Mesenchymal stem cell (in vitro differentiated cells and primary cell): ENCODE measurements at regions not wholly inside any gene's neighbourhood (a gene's known extent, or its start where the extent isn't known, plus 50 kb on each side); places are given as distances from the start of the nearest gene placed in this dataset.

Experiments used
- DNase-seq: peaks from one replicate; pipeline ENCODE4 v3.0.0-alpha.2; 2013
- H2AFZ ChIP-seq: one replicate; pipeline ENCODE4 v1.6.1; 2013; ENCODE audit warnings: low read depth, mild to moderate bottlenecking, control low read depth, inconsistent platforms, low read length, moderate library complexity
- H2AK5ac ChIP-seq: 2 replicates; pipeline ENCODE4 v1.6.1; 2013; ENCODE audit warnings: low read length, moderate library complexity, mild to moderate bottlenecking, inconsistent platforms; ENCODE audit not compliant: severe bottlenecking
- H2BK120ac ChIP-seq: one replicate; pipeline ENCODE4 v1.6.1; 2013; ENCODE audit warnings: low read depth, mild to moderate bottlenecking, inconsistent platforms, low read length, moderate library complexity
- H2BK12ac ChIP-seq, 2 experiments: one replicate each; pipeline ENCODE4 v1.6.1; 2013; ENCODE audit warnings: inconsistent platforms in 2 of 2, low read length in 2 of 2, mild to moderate bottlenecking in 2 of 2, moderate library complexity in 2 of 2, control low read depth in 1 of 2
- H2BK15ac ChIP-seq: one replicate; pipeline ENCODE4 v1.6.1; 2013; ENCODE audit warnings: mild to moderate bottlenecking, low read depth, inconsistent platforms; ENCODE audit not compliant: poor library complexity, severe bottlenecking
- H2BK5ac ChIP-seq: 2 replicates; pipeline ENCODE4 v1.6.1; 2013; ENCODE audit warnings: low read depth, mild to moderate bottlenecking, low read length, control low read depth, inconsistent platforms; ENCODE audit not compliant: poor library complexity, severe bottlenecking
- H3K14ac ChIP-seq, 2 experiments: one replicate each; pipeline ENCODE4 v1.6.1; 2013; ENCODE audit warnings: inconsistent platforms in 2 of 2, low read length in 2 of 2, control low read depth in 1 of 2, mild to moderate bottlenecking in 1 of 2, moderate library complexity in 1 of 2
- H3K18ac ChIP-seq, 2 experiments: one replicate each; pipeline ENCODE4 v1.6.1; 2013; ENCODE audit warnings: inconsistent platforms in 2 of 2, low read length in 2 of 2, control low read depth in 1 of 2, low read depth in 1 of 2, mild to moderate bottlenecking in 1 of 2
- H3K23ac ChIP-seq, 2 experiments: one replicate each; pipeline ENCODE4 v1.6.1; 2013; ENCODE audit warnings: inconsistent platforms in 2 of 2, low read length in 2 of 2, mild to moderate bottlenecking in 2 of 2, moderate library complexity in 2 of 2, control low read depth in 1 of 2
- H3K27ac ChIP-seq: 2 replicates; pipeline ENCODE4 v1.5.1; 2013; ENCODE audit warnings: mild to moderate bottlenecking, moderate library complexity, low read length, control low read depth, inconsistent platforms; ENCODE audit not compliant: poor library complexity, severe bottlenecking
- H3K27me3 ChIP-seq, 2 experiments: 2 replicates each; pipeline versions ENCODE4 v1.6.1 to v1.7.0; 2013; ENCODE audit warnings: low read length in 2 of 2, mild to moderate bottlenecking in 2 of 2, moderate library complexity in 2 of 2, control low read depth in 1 of 2, inconsistent platforms in 1 of 2; ENCODE audit not compliant: control insufficient read depth in 1 of 2, insufficient read depth in 1 of 2
- H3K36me3 ChIP-seq, 2 experiments: 2 replicates each; pipeline versions ENCODE4 v1.6.1 to v1.7.0; 2013; ENCODE audit warnings: low read length in 2 of 2, control low read depth in 1 of 2, inconsistent platforms in 1 of 2, low read depth in 1 of 2, mild to moderate bottlenecking in 1 of 2; ENCODE audit not compliant: insufficient read depth in 2 of 2, control insufficient read depth in 1 of 2
- H3K4ac ChIP-seq, 2 experiments: one replicate each; pipeline ENCODE4 v1.6.1; 2013; ENCODE audit warnings: inconsistent platforms in 2 of 2, low read length in 2 of 2, mild to moderate bottlenecking in 2 of 2, moderate library complexity in 2 of 2, control low read depth in 1 of 2, low read depth in 1 of 2
- H3K4me1 ChIP-seq: 2 replicates; pipeline ENCODE4 v1.6.1; 2013; ENCODE audit warnings: low read depth, low read length, control low read depth; ENCODE audit not compliant: control insufficient read depth, insufficient read depth
- H3K4me2 ChIP-seq: 2 replicates; pipeline ENCODE4 v1.6.1; 2013; ENCODE audit warnings: low read length, mild to moderate bottlenecking, inconsistent platforms; ENCODE audit not compliant: poor library complexity, severe bottlenecking
- H3K4me3 ChIP-seq, 2 experiments: 2 replicates each; pipeline versions ENCODE4 v1.5.1 to v1.7.0; 2013; ENCODE audit warnings: low read length in 2 of 2, mild to moderate bottlenecking in 2 of 2, control low read depth in 1 of 2, low read depth in 1 of 2; ENCODE audit not compliant: insufficient read depth in 1 of 2
- H3K79me1 ChIP-seq: replicated peaks from 2 replicates; pipeline ENCODE4 v1.6.1; 2013; ENCODE audit warnings: mild to moderate bottlenecking, control low read depth, low read length, inconsistent platforms; ENCODE audit not compliant: poor library complexity, severe bottlenecking
- H3K9ac ChIP-seq: 2 replicates; pipeline ENCODE4 v1.7.0; 2013; ENCODE audit warnings: mild to moderate bottlenecking, low read length, moderate library complexity
- H3K9me3 ChIP-seq: 2 replicates; pipeline ENCODE4 v1.7.0; 2013; ENCODE audit warnings: mild to moderate bottlenecking, low read length; ENCODE audit not compliant: control insufficient read depth
- H4K8ac ChIP-seq: one replicate; pipeline ENCODE4 v1.6.1; 2013; ENCODE audit warnings: inconsistent platforms, mild to moderate bottlenecking, low read length, moderate library complexity
- H4K91ac ChIP-seq: one replicate; pipeline ENCODE4 v1.6.1; 2013; ENCODE audit warnings: mild to moderate bottlenecking, low read length, inconsistent platforms
- WGBS: methylation state at CpG from one replicate; pipeline ENCODE4 v1.1.7; 2013; ENCODE audit warnings: mixed read lengths; 5-methylcytosine and 5-hydroxymethylcytosine counted together

DNA sequence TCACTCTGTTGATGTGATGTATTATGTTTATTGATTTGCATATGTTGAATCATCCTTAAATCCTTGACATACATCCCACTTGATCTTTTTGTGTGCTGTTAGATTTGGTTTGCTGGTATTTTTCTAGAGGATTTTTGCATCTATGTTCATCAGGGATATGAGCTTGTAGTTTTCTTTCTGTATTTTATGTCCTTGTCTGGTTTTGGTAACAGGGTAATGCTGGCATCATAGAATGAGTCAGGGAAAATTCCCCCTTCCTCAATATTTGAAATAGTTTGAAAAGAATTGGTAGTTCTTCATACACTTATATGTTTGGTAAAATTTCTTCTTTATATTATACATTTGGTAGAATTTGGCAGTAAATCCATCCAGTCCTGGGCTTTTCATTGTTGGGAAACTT lies 89.4 kb upstream of the SLC13A1 start:
- Histone ChIP-seq H2BK12ac (no peak overlapping the region), H2BK120ac (no peak overlapping the region), H2AK5ac (no peak overlapping the region), H2AFZ (no peak overlapping the region), H2BK5ac (no peak overlapping the region), H3K9ac (no peak overlapping the region), H3K4me3 (no peak overlapping the region), H3K23ac (no peak overlapping the region), H3K27ac (no peak overlapping the region), H3K4me2 (no peak overlapping the region), H4K8ac (no peak overlapping the region), H4K91ac (no peak overlapping the region), H3K4me1 (no peaks in the 10 kb centered on the region), H3K18ac (no peak overlapping the region), H3K36me3 (no peaks in the 10 kb centered on the region), H3K14ac (no peak overlapping the region), H3K27me3 (no peaks in the 10 kb centered on the region), H2BK15ac (no peak overlapping the region), H3K79me1 (no peaks in the 10 kb centered on the region), H3K9me3 (no peaks in the 10 kb centered on the region), H3K4ac (no peak overlapping the region)
- no peak for DNase-seq

DNA sequence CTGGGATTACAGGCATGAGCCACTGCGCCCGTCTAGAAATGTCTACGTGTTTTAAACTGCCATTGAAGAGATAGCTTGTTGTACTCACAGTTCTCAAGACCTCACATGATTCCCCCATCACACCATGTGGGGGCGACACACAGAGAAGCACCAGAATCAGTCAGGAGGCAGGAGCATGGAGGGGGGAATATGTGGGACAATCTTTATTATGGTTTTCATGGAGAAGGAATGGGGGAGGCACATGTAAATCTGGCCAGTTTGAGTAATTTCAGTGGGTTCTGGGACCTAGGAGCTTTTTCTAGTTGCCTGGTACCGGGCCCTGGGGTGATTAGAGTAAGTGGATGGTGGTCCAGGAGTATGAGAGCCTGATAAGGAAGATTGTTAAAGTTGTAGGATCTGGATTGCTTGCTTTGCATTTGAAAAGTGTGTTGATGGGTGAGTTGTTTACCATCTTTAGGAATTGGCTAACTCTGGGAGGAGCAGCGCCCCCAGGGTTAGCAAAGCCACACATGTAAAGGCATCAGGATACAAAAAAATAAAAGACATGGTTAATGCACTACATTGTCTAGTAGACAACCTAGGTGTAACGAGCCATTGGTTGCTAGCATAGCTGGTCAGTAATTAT lies 85.4 kb upstream of the SLC13A1 start:
- Histone ChIP-seq H3K36me3 (no peaks in the 10 kb centered on the region), H2AK5ac (no peak overlapping the region), H3K23ac (no peak overlapping the region), H3K27ac (no peak overlapping the region), H2BK15ac (no peak overlapping the region), H3K27me3 (no peaks in the 10 kb centered on the region), H3K4me3 (no peak overlapping the region), H2AFZ (no peak overlapping the region), H3K14ac (no peak overlapping the region), H3K4me2 (no peak overlapping the region), H3K9me3 (no peaks in the 10 kb centered on the region), H3K18ac (no peak overlapping the region), H2BK120ac (no peak overlapping the region), H2BK5ac (no peak overlapping the region), H4K91ac (no peak overlapping the region), H4K8ac (no peak overlapping the region), H3K9ac (no peak overlapping the region), H3K4ac (no peak overlapping the region), H3K79me1 (no peaks in the 10 kb centered on the region), H2BK12ac (no peak overlapping the region), H3K4me1 (no peaks in the 10 kb centered on the region)
- 66% methylated on average over 5 of the region's 7 CpGs for WGBS
- DNase-seq, result no peak

DNA sequence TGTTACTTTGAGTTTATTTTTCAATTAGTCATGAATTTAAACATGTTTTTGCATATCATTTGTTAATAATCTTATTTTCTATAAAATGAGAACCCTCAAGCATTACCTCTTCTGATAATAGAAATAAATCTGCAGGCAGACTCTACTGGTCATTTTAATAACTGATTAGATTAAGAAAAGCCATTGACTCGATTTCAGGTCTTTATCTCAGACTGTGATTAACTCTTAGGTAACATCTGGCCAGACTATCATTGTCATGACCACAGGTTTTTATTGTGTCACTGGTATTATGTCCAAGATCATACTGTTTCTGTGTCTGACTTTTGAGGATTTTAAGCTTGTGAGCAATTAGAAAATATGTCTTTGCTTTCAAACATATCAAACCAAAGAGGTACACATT lies 83.6 kb upstream of the SLC13A1 start:
- Histone ChIP-seq H2BK15ac (no peak overlapping the region), H3K9ac (no peak overlapping the region), H3K27ac (no peak overlapping the region), H3K4me2 (no peak overlapping the region), H3K4me1 (no peaks in the 10 kb centered on the region), H2AFZ (no peak overlapping the region), H3K27me3 (no peaks in the 10 kb centered on the region), H2BK120ac (no peak overlapping the region), H2BK12ac (no peak overlapping the region), H2BK5ac (no peak overlapping the region), H3K4me3 (no peak overlapping the region), H3K9me3 (no peaks in the 10 kb centered on the region), H3K23ac (no peak overlapping the region), H3K18ac (no peak overlapping the region), H2AK5ac (no peak overlapping the region), H3K14ac (no peak overlapping the region), H4K91ac (no peak overlapping the region), H3K36me3 (no peaks in the 10 kb centered on the region), H4K8ac (no peak overlapping the region), H3K4ac (no peak overlapping the region), H3K79me1 (no peaks in the 10 kb centered on the region)
- WGBS, result 100% methylated on average over 1 of the region's 1 CpG
- DNase-seq, result no peak

DNA sequence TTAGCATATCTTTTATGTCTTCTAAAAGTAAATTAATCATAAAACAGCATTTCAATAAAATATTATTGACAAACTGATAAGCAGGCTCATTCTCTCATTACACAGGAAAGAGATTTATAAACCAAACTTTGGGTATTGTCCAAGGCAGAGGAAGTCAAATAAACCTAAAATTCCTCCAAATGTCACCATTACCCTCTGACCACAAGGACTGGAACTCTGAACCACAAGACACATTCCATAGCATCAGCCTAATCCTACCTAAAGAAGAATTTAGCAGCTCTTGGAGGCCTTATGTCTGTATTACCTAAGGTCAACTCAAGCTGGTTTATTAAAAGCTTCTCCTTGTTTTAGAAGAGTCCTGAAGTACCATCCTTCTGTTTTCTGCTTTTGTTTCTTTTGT lies 82.4 kb upstream of the SLC13A1 start:
- H2AK5ac ChIP-seq, result no peak overlapping the region
- H3K27ac ChIP-seq, result no peak overlapping the region
- H2BK12ac ChIP-seq, result no peak overlapping the region
- H3K27me3 ChIP-seq, result no peaks in the 10 kb centered on the region
- peak; percentile 30 for DNase-seq
- H3K4me3 ChIP-seq, result no peak overlapping the region
- H3K4ac ChIP-seq, result no peak overlapping the region
- no peak overlapping the region for H2AFZ ChIP-seq
- no peak overlapping the region for H3K23ac ChIP-seq
- no peaks in the 10 kb centered on the region for H3K36me3 ChIP-seq
- H4K91ac ChIP-seq, result no peak overlapping the region
- H3K9ac ChIP-seq, result no peak overlapping the region
- no peaks in the 10 kb centered on the region for H3K79me1 ChIP-seq
- no peak overlapping the region for H3K4me2 ChIP-seq
- H2BK15ac ChIP-seq, result no peak overlapping the region
- H2BK5ac ChIP-seq, result no peak overlapping the region
- H3K4me1 ChIP-seq, result no peaks in the 10 kb centered on the region
- no peak overlapping the region for H2BK120ac ChIP-seq
- no peaks in the 10 kb centered on the region for H3K9me3 ChIP-seq
- H3K14ac ChIP-seq, result no peak overlapping the region
- no peak overlapping the region for H4K8ac ChIP-seq
- H3K18ac ChIP-seq, result no peak overlapping the region
